ENCODE measurements at regions not wholly inside any gene's neighbourhood (a gene's known extent, or its start where the extent isn't known, plus 50 kb on each side); places are given as distances from the start of the nearest gene placed in this dataset.

DNA sequence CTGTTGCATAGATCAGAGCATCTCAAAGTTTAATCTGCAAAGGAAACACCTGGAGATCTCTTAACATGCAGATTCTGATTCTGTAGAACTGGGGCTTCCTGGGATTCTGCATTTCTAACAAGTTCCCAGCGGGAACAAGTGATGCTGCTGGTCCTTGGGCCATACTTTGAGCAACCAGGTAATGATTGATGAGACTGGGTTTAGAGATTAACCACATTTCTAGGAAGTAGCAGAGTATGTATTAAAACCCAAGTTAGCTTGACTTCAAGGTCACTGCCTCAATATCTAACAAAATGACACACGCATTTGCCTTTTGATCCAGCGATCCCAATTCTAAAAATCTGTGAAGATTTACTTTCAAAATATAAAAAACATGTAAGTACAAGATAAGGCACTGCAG, 83.0 kb upstream of the DTNBP1 start:
- TF ChIP-seq POLR2A (IDR thresholded peaks at IDR 0.05; ENCODE audit: low read length), result no peak
- TF ChIP-seq, protein P1, sequence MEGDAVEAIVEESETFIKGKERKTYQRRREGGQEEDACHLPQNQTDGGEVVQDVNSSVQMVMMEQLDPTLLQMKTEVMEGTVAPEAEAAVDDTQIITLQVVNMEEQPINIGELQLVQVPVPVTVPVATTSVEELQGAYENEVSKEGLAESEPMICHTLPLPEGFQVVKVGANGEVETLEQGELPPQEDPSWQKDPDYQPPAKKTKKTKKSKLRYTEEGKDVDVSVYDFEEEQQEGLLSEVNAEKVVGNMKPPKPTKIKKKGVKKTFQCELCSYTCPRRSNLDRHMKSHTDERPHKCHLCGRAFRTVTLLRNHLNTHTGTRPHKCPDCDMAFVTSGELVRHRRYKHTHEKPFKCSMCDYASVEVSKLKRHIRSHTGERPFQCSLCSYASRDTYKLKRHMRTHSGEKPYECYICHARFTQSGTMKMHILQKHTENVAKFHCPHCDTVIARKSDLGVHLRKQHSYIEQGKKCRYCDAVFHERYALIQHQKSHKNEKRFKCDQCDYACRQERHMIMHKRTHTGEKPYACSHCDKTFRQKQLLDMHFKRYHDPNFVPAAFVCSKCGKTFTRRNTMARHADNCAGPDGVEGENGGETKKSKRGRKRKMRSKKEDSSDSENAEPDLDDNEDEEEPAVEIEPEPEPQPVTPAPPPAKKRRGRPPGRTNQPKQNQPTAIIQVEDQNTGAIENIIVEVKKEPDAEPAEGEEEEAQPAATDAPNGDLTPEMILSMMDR (IDR thresholded peaks at IDR 0.05), result no peak
- TF ChIP-seq, protein P2, sequence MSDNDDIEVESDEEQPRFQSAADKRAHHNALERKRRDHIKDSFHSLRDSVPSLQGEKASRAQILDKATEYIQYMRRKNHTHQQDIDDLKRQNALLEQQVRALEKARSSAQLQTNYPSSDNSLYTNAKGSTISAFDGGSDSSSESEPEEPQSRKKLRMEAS (IDR thresholded peaks at IDR 0.05), result no peak
- TF ChIP-seq RFX5 (IDR thresholded peaks at IDR 0.05), result no peak
- TF ChIP-seq JUN (IDR thresholded peaks at IDR 0.05), result no peak
- no peak for TF ChIP-seq CHD2 (IDR thresholded peaks at IDR 0.05; ENCODE audit: low read length, partially characterized antibody)
- TF ChIP-seq SREBF2 (IDR thresholded peaks at IDR 0.05), result no peak
- no peak for TF ChIP-seq PHF8 (IDR thresholded peaks at IDR 0.05; ENCODE audit: borderline replicate concordance, low read depth)
- no peak for TF ChIP-seq KDM1A (IDR thresholded peaks at IDR 0.05; ENCODE audit: low read depth)
- TF ChIP-seq RARB (CRISPR knock-in tag; IDR thresholded peaks at IDR 0.05), result no peak
- TF ChIP-seq EP300 (IDR thresholded peaks at IDR 0.05), result no peak
- no peak for TF ChIP-seq ZFP36 (IDR thresholded peaks at IDR 0.05; ENCODE audit: borderline replicate concordance, partially characterized antibody)

Measured in A549 (cell line).